Retinal pigment epithelial cell (primary cell): ENCODE measurements at regions not wholly inside any gene's neighbourhood (a gene's known extent, or its start where the extent isn't known, plus 50 kb on each side); places are given as distances from the start of the nearest gene placed in this dataset.
"Not testable (repeated sequence)": the region's sequence is repeated elsewhere in the genome, so short reads cannot be mapped to it uniquely, and the experiment has no call there.

Source experiments
- DNase-seq: peaks from one replicate; pipeline ENCODE4 v3.0.0-alpha.2; 2010; ENCODE audit warnings: low read depth
- H3K4me3 ChIP-seq: 2 replicates; pipeline ENCODE4 v1.5.1; 2011; ENCODE audit warnings: mild to moderate bottlenecking, low read length, control low read depth, moderate library complexity
- CTCF ChIP-seq: conservative IDR thresholded peaks from 2 replicates; pipeline ENCODE4 v1.5.1; 2011; ENCODE audit warnings: low read depth, low read length, control low read depth, inconsistent platforms

- no peak overlapping the region for H3K4me3 ChIP-seq
- no peak for TF ChIP-seq CTCF
- no peak for DNase-seq
Measured at GRCh38 chr2:215722986-215723630, 287.2 kb upstream of the FN1 start.

GRCh38 chr2:215722125-215722524, 286.3 kb upstream of the FN1 start:
- TF ChIP-seq CTCF = no peak
- DNase-seq = no peak
- H3K4me3 ChIP-seq = no peak overlapping the region

GRCh38 chr2:215721515-215721914, 285.6 kb upstream of the FN1 start:
- not testable (repeated sequence) for DNase-seq, H3K4me3 ChIP-seq

GRCh38 chr2:215718890-215719289, 283.0 kb upstream of the FN1 start:
- H3K4me3 ChIP-seq = no peak overlapping the region
- no peak for TF ChIP-seq CTCF
- DNase-seq = no peak

GRCh38 chr2:215718436-215718835, 282.6 kb upstream of the FN1 start:
- TF ChIP-seq CTCF = no peak
- no peak for DNase-seq
- no peak overlapping the region for H3K4me3 ChIP-seq

- DNase-seq = no peak
- no peak for TF ChIP-seq CTCF
- H3K4me3 ChIP-seq = no peak overlapping the region
Measured at GRCh38 chr2:215717501-215718381, 281.9 kb upstream of the FN1 start.

GRCh38 chr2:215716956-215717355, 281.1 kb upstream of the FN1 start:
- DNase-seq = no peak
- TF ChIP-seq CTCF = no peak
- no peak overlapping the region for H3K4me3 ChIP-seq
